ENCODE measurements at regions not wholly inside any gene's neighbourhood (a gene's known extent, or its start where the extent isn't known, plus 50 kb on each side); places are given as distances from the start of the nearest gene placed in this dataset.

DNA sequence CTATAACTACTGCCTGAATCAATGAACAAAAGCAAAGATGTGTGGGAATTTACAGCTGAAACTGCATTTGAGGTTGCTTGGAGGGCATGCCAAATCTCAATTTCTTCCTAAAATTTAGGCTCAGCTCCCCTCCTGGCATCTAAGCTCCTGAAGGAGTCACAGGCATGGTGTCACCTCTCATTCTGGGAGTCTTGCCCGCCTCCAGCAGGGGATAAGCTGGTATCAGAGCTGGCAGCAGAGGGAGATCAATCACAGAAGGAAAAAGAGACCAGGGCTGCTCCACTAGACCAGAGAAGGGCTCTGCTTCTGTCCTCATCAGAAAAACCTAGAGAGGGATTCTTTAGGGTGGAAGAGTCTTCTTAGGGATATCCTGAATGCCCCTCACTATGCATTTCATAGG, 150.4 kb upstream of the SLC6A11 start:
- Mint-ChIP-seq H3K27ac (ENCODE audit: low read depth) (no peak overlapping the region), H3K36me3 (ENCODE audit: insufficient read depth) (peaks cover 1% of the 10 kb centered on the region), H3K27me3 (peaks cover 78% of the 10 kb centered on the region), H3K4me1 (peaks cover 7% of the 10 kb centered on the region), H3K4me3 (no peak overlapping the region), H3K9me3 (no peaks in the 10 kb centered on the region)
- no peak for ATAC-seq (replicated peaks; ENCODE audit: extremely low read depth, poor library complexity, severe bottlenecking)
- DNase-seq (ENCODE audit: low spot score in 2 of 2), result no peak

DNA sequence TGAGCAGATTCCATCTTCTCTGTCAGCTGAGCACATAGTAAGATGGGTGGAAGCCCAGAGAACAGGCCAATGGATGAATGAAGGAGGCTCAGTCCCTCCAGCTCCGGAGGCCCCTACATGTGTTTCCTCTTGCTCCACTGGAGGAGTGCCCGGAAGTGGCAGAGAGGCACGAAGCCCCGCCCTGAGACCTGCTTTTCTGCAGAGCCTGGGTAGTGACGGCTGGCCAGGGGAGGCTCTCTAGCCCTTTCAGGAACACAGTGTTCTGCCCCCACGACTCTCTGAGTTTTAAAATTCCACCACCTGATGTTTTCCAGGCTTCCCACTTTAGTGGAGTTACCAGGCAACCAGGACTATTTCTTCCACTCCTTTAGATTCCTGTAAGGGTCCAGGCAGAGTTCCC, 149.4 kb upstream of the SLC6A11 start:
- Mint-ChIP-seq H3K4me1 (peaks cover 7% of the 10 kb centered on the region), H3K27ac (ENCODE audit: low read depth) (no peak overlapping the region), H3K4me3 (no peak overlapping the region), H3K36me3 (ENCODE audit: insufficient read depth) (peaks cover 1% of the 10 kb centered on the region), H3K27me3 (peaks cover 67% of the 10 kb centered on the region), H3K9me3 (no peaks in the 10 kb centered on the region)
- DNase-seq (ENCODE audit: low spot score in 2 of 2) (no peak), ATAC-seq (replicated peaks; ENCODE audit: extremely low read depth, poor library complexity, severe bottlenecking) (no peak)

DNA sequence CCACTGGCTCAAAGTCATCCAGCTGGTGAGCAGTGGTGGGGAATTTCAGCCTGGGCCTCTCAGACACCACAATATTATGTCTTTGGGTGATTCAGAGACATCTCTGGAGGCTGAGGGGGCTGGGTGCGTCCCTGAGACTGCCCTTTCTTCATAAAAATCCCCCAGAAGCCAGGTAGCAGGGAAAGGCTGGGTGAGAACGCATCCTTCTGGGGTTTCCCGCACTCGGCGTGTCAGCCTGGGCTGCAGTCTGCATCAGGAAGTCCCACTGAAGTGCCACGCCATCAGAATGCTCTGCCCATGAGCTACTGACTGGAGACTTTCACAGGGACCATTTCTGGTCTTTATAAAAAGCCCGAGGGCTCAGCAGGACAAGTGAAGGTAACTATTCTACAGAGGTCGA, 148.8 kb upstream of the SLC6A11 start:
- ATAC-seq (replicated peaks; ENCODE audit: extremely low read depth, poor library complexity, severe bottlenecking), result no peak
- Mint-ChIP-seq H3K27ac (ENCODE audit: low read depth) (no peak overlapping the region), H3K27me3 (peaks cover 61% of the 10 kb centered on the region)

DNA sequence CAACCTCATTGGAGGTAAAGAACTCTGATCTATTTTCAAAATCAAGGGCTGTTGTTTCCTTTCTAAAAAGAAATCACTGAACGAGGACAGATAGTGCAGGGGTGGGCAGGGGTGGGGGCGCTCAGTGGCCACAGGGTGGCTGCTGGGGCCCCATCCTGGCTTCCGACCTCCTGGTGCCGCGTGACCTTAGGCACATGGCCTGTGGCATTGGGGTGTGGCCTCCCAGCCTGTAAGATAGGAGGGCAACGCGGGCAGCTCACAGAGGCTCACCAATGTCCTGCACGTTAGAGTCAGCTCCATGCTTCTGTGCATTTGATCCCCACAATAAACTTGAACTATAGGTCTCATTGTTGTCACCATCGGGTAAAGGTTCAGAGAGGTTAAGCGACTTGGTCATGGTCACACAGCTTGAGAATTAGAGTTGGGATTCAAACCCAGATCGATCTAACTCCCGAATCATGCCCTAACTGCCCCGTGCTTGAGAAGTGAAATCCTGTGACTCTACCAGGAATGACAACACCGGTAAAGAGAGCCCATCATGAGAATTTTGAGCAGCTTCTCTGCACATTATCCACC, 148.0 kb upstream of the SLC6A11 start:
- ATAC-seq (replicated peaks; ENCODE audit: extremely low read depth, poor library complexity, severe bottlenecking), result no peak
- DNase-seq (ENCODE audit: low spot score in 2 of 2), result no peak
- Mint-ChIP-seq H3K27ac (ENCODE audit: low read depth) (no peak overlapping the region), H3K27me3 (peaks cover 59% of the 10 kb centered on the region), H3K4me1 (peaks cover 7% of the 10 kb centered on the region), H3K9me3 (no peaks in the 10 kb centered on the region), H3K4me3 (no peak overlapping the region), H3K36me3 (ENCODE audit: insufficient read depth) (peaks cover 1% of the 10 kb centered on the region)

More for the DNA sequence above, 148.8 kb upstream of the SLC6A11 start:
- DNase-seq (ENCODE audit: low spot score in 2 of 2), result no peak
- Mint-ChIP-seq H3K9me3 (no peaks in the 10 kb centered on the region), H3K36me3 (ENCODE audit: insufficient read depth) (peaks cover 1% of the 10 kb centered on the region), H3K4me1 (peaks cover 7% of the 10 kb centered on the region), H3K4me3 (no peak overlapping the region)

DNA sequence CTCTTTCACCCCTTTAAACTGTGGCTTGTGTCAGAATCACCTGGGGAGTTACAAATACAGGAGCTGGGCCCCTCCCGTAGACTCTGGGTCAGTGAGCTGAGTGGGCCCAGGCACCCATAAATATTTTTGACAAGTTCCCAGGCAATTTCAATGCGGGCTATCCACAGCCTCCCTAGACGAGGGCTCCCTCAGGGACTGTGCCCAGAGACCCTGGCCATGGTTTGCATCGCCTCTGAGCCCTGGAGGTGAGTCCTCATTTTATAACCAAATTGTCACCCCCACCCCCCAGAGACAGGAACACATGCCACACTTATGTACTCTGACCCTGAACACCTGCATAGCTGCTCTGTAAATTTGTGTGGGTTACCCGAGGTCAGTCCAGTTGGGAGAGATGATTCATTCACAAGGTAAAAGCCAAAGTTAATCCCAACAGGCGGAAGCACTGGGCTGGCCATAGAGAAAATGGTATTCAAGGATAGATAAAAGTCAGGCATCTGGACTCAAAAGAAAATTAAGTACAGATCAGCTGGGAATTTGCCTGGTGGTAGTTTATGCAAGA, 146.5 kb upstream of the SLC6A11 start:
- no peak for DNase-seq (ENCODE audit: low spot score in 2 of 2)
- peaks cover 48% of the 10 kb centered on the region for H3K27me3 Mint-ChIP-seq
- H3K36me3 Mint-ChIP-seq (ENCODE audit: insufficient read depth), result peaks cover 1% of the 10 kb centered on the region
- ATAC-seq (replicated peaks; ENCODE audit: extremely low read depth, poor library complexity, severe bottlenecking), result no peak
- no peaks in the 10 kb centered on the region for H3K9me3 Mint-ChIP-seq
- no peak overlapping the region for H3K27ac Mint-ChIP-seq (ENCODE audit: low read depth)
- no peak overlapping the region for H3K4me3 Mint-ChIP-seq
- H3K4me1 Mint-ChIP-seq, result peaks cover 7% of the 10 kb centered on the region

DNA sequence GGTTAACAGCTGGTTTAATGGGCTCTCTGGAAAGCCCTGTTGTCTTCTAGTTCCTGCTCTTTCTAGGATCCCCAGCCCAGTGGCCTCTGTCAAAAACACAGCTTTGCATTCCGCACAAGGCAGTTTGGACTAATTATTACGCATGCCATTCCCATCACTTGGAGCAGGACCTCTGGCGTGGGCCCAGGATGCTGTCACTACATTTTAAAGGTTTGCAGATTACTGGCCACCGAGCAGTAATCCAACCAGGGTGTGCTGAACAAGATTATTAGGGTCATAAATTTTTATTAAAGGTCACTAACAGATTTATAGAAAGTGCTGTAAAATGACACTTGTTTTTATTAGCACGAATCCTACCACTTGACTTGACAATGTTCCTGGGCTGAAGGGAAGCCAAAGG, 143.6 kb upstream of the SLC6A11 start:
- ATAC-seq (replicated peaks; ENCODE audit: extremely low read depth, poor library complexity, severe bottlenecking) (no peak), DNase-seq (ENCODE audit: low spot score in 2 of 2) (no peak)
- H3K27ac Mint-ChIP-seq (ENCODE audit: low read depth), result no peak overlapping the region
- H3K4me1 Mint-ChIP-seq, result no peaks in the 10 kb centered on the region
- H3K4me3 Mint-ChIP-seq, result no peak overlapping the region
- no peaks in the 10 kb centered on the region for H3K36me3 Mint-ChIP-seq (ENCODE audit: insufficient read depth)
- no peaks in the 10 kb centered on the region for H3K9me3 Mint-ChIP-seq
- H3K27me3 Mint-ChIP-seq, result peaks cover 39% of the 10 kb centered on the region

DNA sequence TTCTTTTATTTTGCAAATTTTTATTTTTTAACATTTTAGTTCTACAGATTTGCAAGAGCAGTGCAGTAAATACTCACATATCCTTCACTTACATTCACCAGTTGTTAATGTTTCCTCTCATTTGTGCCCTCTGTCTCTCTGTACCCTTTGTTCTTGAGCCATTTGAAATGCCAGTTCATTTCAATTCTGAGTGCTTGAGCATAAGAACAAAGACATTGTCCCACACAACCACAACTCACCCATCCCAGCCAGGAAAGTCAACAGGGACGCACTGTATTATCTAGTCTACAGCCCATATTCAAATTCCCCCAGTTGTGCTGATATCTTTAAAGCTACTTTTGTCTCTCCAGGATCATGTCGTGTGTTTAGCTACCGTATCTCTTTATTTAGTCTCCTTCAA, 141.4 kb upstream of the SLC6A11 start:
- H3K36me3 Mint-ChIP-seq (ENCODE audit: insufficient read depth), result no peaks in the 10 kb centered on the region
- H3K27me3 Mint-ChIP-seq, result peaks cover 23% of the 10 kb centered on the region
- no peaks in the 10 kb centered on the region for H3K9me3 Mint-ChIP-seq
- DNase-seq (ENCODE audit: low spot score in 2 of 2), result no peak
- no peak for ATAC-seq (replicated peaks; ENCODE audit: extremely low read depth, poor library complexity, severe bottlenecking)
- H3K4me3 Mint-ChIP-seq, result no peak overlapping the region
- H3K27ac Mint-ChIP-seq (ENCODE audit: low read depth), result no peak overlapping the region
- no peaks in the 10 kb centered on the region for H3K4me1 Mint-ChIP-seq

DNA sequence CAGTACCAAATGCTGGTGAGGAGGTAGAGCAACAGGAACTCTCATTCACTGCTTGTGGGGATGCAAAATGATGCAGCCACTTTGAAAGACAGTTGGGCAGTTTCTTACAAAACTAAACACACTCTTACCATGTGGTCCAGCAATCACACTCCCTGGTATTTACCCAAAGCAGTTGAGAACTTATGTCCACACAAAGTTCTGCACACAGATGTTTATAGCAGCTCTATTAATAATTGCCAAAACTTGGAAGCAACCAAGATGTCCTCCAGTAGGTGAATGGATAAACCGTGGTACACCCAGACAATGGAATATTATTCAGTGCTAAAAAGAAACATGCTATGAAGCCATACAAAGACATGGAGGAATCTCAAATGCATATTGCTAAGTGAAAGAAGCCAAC, 139.1 kb upstream of the SLC6A11 start:
- no peak overlapping the region for H3K4me3 Mint-ChIP-seq
- ATAC-seq (replicated peaks; ENCODE audit: extremely low read depth, poor library complexity, severe bottlenecking), result no peak
- DNase-seq (ENCODE audit: low spot score in 2 of 2), result no peak
- H3K36me3 Mint-ChIP-seq (ENCODE audit: insufficient read depth), result no peaks in the 10 kb centered on the region
- peaks cover 20% of the 10 kb centered on the region for H3K27me3 Mint-ChIP-seq
- H3K4me1 Mint-ChIP-seq, result no peaks in the 10 kb centered on the region
- H3K27ac Mint-ChIP-seq (ENCODE audit: low read depth), result no peak overlapping the region
- H3K9me3 Mint-ChIP-seq, result no peaks in the 10 kb centered on the region

DNA sequence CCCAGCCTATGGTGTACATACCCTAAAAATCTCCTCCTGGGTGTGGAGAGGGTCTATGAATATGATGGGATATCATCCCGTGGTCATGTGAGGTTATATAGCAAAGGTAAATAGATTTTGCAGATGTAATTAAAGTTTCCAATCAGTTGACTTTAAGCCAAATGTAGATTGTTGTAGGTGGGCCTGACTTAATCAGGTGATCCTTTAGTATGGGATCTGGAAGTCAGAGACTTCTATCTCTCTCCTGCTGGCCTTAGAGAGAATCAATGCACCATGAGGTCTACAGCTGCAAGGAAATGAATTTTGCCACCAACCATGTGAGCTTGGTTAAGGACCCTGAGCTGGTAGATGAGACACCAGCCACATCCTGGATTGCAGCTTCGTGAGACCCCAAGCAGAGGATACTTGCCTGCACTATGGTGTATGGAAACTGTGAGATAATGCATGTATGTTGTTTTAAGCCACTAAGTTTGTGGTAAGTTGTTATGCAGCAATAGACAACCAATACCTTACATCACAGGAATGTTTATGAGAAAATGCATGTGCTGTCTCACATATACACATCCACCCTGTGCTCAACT, 137.1 kb upstream of the SLC6A11 start:
- H3K27ac Mint-ChIP-seq (ENCODE audit: low read depth), result no peak overlapping the region
- H3K36me3 Mint-ChIP-seq (ENCODE audit: insufficient read depth), result no peaks in the 10 kb centered on the region
- H3K4me3 Mint-ChIP-seq, result no peak overlapping the region
- no peaks in the 10 kb centered on the region for H3K4me1 Mint-ChIP-seq
- no peak for DNase-seq (ENCODE audit: low spot score in 2 of 2)
- H3K9me3 Mint-ChIP-seq, result no peaks in the 10 kb centered on the region
- peaks cover 23% of the 10 kb centered on the region for H3K27me3 Mint-ChIP-seq
- no peak for ATAC-seq (replicated peaks; ENCODE audit: extremely low read depth, poor library complexity, severe bottlenecking)

DNA sequence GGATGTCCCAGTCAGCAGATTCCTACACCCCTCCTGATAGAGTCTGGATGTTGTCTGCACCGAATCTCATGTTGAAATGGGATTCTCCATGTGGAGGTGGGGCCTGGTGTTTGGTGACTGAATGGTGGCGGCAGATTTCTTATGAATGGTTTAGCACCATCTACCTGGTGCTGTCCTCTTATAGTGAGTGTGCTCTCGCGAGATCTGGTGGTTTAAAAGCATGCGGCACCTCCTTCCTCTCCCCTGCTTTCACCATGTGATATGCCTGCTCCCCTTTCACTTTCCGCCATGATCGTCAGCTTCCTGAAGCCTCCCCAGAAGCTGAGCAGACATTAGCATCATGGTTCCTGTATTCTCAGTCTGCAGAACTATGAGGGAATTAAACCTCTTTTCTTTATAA, 135.2 kb upstream of the SLC6A11 start:
- no peak for ATAC-seq (replicated peaks; ENCODE audit: extremely low read depth, poor library complexity, severe bottlenecking)
- Mint-ChIP-seq H3K27me3 (peaks cover 28% of the 10 kb centered on the region), H3K4me3 (no peak overlapping the region), H3K9me3 (no peaks in the 10 kb centered on the region), H3K27ac (ENCODE audit: low read depth) (no peak overlapping the region), H3K36me3 (ENCODE audit: insufficient read depth) (no peaks in the 10 kb centered on the region), H3K4me1 (no peaks in the 10 kb centered on the region)
- DNase-seq (ENCODE audit: low spot score in 2 of 2), result no peak

DNA sequence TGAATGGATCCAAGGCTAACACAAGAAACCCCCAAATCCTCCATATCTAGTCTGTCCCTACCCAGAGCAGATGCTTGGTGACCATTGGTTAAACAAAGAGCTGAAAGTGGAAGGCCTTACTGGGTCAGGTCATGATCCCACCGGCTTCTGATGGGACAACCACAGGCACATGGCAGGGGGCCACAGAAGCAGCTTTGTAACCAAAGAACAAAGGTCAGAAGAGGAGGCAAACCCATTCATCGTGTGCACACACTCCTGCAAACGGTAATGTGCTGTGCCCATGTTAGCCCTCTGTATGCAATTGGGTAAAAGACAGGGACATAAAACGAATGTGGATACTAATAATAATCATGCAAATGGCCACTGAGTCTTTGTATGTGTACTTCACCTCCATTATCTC, 133.3 kb upstream of the SLC6A11 start:
- Mint-ChIP-seq H3K4me1 (no peaks in the 10 kb centered on the region), H3K36me3 (ENCODE audit: insufficient read depth) (no peaks in the 10 kb centered on the region), H3K27me3 (peaks cover 27% of the 10 kb centered on the region), H3K9me3 (no peaks in the 10 kb centered on the region), H3K4me3 (no peak overlapping the region), H3K27ac (ENCODE audit: low read depth) (no peak overlapping the region)
- no peak for DNase-seq (ENCODE audit: low spot score in 2 of 2)
- ATAC-seq (replicated peaks; ENCODE audit: extremely low read depth, poor library complexity, severe bottlenecking), result no peak

DNA sequence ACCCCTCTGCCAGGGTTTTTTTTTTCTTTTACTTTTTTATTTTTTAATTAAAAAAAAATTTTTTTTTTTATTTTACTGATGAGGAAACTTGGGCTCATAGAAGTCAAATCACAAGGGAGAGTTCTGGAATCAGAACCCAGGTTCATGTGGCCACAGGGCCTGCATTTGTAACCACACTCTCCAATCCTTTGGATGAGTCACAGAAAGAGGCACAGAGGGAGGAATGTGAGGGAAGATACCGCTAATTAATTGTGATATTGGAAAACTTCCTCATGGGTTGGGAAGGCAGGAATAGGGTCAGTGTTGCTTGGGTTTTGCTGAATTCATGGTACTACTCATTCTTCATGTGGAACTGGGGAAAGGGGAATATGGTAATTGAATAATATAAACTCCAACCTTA, 132.9 kb upstream of the SLC6A11 start:
- no peaks in the 10 kb centered on the region for H3K36me3 Mint-ChIP-seq (ENCODE audit: insufficient read depth)
- H3K4me3 Mint-ChIP-seq, result no peak overlapping the region
- DNase-seq (ENCODE audit: low spot score in 2 of 2) (no peak), ATAC-seq (replicated peaks; ENCODE audit: extremely low read depth, poor library complexity, severe bottlenecking) (no peak)
- H3K27me3 Mint-ChIP-seq, result peaks cover 27% of the 10 kb centered on the region
- H3K27ac Mint-ChIP-seq (ENCODE audit: low read depth), result no peak overlapping the region
- no peaks in the 10 kb centered on the region for H3K9me3 Mint-ChIP-seq
- no peaks in the 10 kb centered on the region for H3K4me1 Mint-ChIP-seq

DNA sequence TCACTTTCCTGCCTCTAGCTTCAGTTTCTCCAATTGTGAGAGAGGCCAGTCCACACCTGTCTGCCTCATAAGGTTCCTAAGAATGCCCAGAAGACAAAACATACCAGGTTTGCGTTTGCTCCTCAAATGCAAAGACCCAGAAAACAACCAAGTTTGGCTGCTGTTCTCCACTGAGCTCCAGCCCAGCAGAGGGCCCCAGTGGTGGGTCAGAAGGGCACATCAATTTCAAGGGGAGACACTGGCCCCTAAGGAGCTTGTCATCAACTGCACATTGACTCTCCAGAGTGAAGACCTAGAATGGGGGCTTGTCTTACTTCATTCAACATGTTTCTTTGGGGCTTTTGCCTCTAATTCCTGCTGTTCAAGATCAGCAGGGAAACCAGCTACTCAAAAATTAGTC, 127.9 kb upstream of the SLC6A11 start:
- DNase-seq (ENCODE audit: low spot score in 2 of 2), result no peak
- no peaks in the 10 kb centered on the region for H3K4me1 Mint-ChIP-seq
- H3K27me3 Mint-ChIP-seq, result peaks cover 27% of the 10 kb centered on the region

More for the DNA sequence above, 127.9 kb upstream of the SLC6A11 start:
- ATAC-seq (replicated peaks; ENCODE audit: extremely low read depth, poor library complexity, severe bottlenecking), result no peak
- Mint-ChIP-seq H3K9me3 (no peaks in the 10 kb centered on the region), H3K36me3 (ENCODE audit: insufficient read depth) (no peaks in the 10 kb centered on the region), H3K27ac (ENCODE audit: low read depth) (no peak overlapping the region), H3K4me3 (no peak overlapping the region)

Data from central memory CD8-positive, alpha-beta T cell (primary cell).